GM12872 (cell line): ENCODE measurements at regions not wholly inside any gene's neighbourhood (a gene's known extent, or its start where the extent isn't known, plus 50 kb on each side); places are given as distances from the start of the nearest gene placed in this dataset.

Source experiments
- CTCF ChIP-seq: IDR thresholded peaks from 3 replicates; pipeline ENCODE4 v1.5.1; 2011; ENCODE audit warnings: low read depth, mild to moderate bottlenecking, low read length, moderate library complexity; ENCODE audit not compliant: insufficient read depth

GRCh38 chr11:43035086-43035485 is 276.7 kb upstream of the API5 start:
- TF ChIP-seq CTCF = no peak

- TF ChIP-seq CTCF = no peak
Observed at GRCh38 chr11:43053638-43054412, 258.0 kb upstream of the API5 start.

- no peak for TF ChIP-seq CTCF
Observed at GRCh38 chr11:43067681-43068080, 244.1 kb upstream of the API5 start.

- no peak for TF ChIP-seq CTCF
Observed at GRCh38 chr11:43071338-43071737, 240.5 kb upstream of the API5 start.

- TF ChIP-seq CTCF = no peak
Observed at GRCh38 chr11:43072096-43072495, 239.7 kb upstream of the API5 start.

- no peak for TF ChIP-seq CTCF
Observed at GRCh38 chr11:43072911-43073310, 238.9 kb upstream of the API5 start.

GRCh38 chr11:43074810-43075209 is 237.0 kb upstream of the API5 start:
- no peak for TF ChIP-seq CTCF
